Spleen (tissue), 11 donors: ENCODE measurements at regions not wholly inside any gene's neighbourhood (a gene's known extent, or its start where the extent isn't known, plus 50 kb on each side); places are given as distances from the start of the nearest gene placed in this dataset.

Experiments used
- DNase-seq: peaks from one replicate; pipeline ENCODE4 v3.0.0-alpha.2; 2020
- H3K27ac ChIP-seq, 8 donors: fragments of 200-600 bp; sonication (generic) in 7 of 8; 1 replicate in 4 of 8; 2 replicates in 4 of 8; pipeline versions ENCODE4 v1.5.0 to v1.8.0; 2016 to 2021; ENCODE audit warnings: inconsistent platforms in 4 of 8, mild to moderate bottlenecking in 4 of 8, moderate library complexity in 1 of 8
- H3K27me3 ChIP-seq, 7 donors: fragments of 200-600 bp; sonication (generic) in 6 of 7; replicated peaks in 1 of 7; 1 replicate in 4 of 7; 2 replicates in 3 of 7; pipeline versions ENCODE4 v1.5.0 to v1.8.0; 2016 to 2021; ENCODE audit warnings: inconsistent platforms in 3 of 7, mild to moderate bottlenecking in 1 of 7
- H3K36me3 ChIP-seq, 6 donors: fragments of 200-600 bp; sonication (generic) in 5 of 6; 1 replicate in 4 of 6; 2 replicates in 2 of 6; pipeline versions ENCODE4 v1.5.0 to v1.8.0; 2016 to 2021; ENCODE audit warnings: inconsistent platforms in 2 of 6
- H3K4me1 ChIP-seq, 6 donors: fragments of 200-600 bp; sonication (generic) in 5 of 6; 1 replicate in 3 of 6; 2 replicates in 3 of 6; pipeline versions ENCODE4 v1.5.0 to v1.8.0; 2016 to 2021; ENCODE audit warnings: inconsistent platforms in 3 of 6
- H3K4me3 ChIP-seq, 8 donors: fragments of 200-600 bp; sonication (generic) in 7 of 8; 1 replicate in 4 of 8; 2 replicates in 4 of 8; pipeline versions ENCODE4 v1.5.0 to v1.8.0; 2016 to 2021; ENCODE audit warnings: inconsistent platforms in 4 of 8, mild to moderate bottlenecking in 4 of 8, moderate library complexity in 2 of 8
- H3K9me3 ChIP-seq, 8 donors: fragments of 200-600 bp; sonication (generic) in 7 of 8; 1 replicate in 4 of 8; 2 replicates in 4 of 8; pipeline versions ENCODE4 v1.5.0 to v1.8.0; 2016 to 2021; ENCODE audit warnings: inconsistent platforms in 4 of 8
- POLR2A ChIP-seq, 3 donors: fragments of 450-650 bp; IDR thresholded peaks; one replicate each; pipeline ENCODE4 v1.5.1; 2017; ENCODE audit warnings: antibody characterized with exemption in 3 of 3, mild to moderate bottlenecking in 1 of 3
- POLR2AphosphoS5 ChIP-seq, 3 donors: sonication (generic); formaldehyde crosslinking; IDR thresholded peaks; one replicate each; pipeline ENCODE4 v1.5.1; 2017; ENCODE audit warnings: antibody characterized with exemption in 3 of 3
- WGBS, 5 donors: extraction: QIAGEN DNeasy Blood & Tissue Kit in 3 of 5; methylation state at CpG; one replicate each; pipeline versions ENCODE4 v1.1.5 to v1.1.7; 2013 to 2018; 5-methylcytosine and 5-hydroxymethylcytosine counted together
- intact Hi-C: fragments of 100-400 bp; cut with DNase I; formaldehyde crosslinking; loops from one replicate; pipeline ENCODE4 v1.15.0; 2023; ENCODE audit warnings: low total_unique reads
- TF ChIP-seq, protein P1 (sequence below), 11 experiments: fragments of 200-600 bp in 7 of 11; fragments of 450-650 bp in 4 of 11; sonication (generic) in 4 of 11; IDR thresholded peaks in 8 of 11; conservative IDR thresholded peaks in 3 of 11; 1 replicate in 7 of 11; 2 replicates in 4 of 11; pipeline versions ENCODE4 v1.4.0 to v1.8.0; 2016 to 2021; ENCODE audit warnings: antibody characterized with exemption in 11 of 11, inconsistent platforms in 4 of 11, mild to moderate bottlenecking in 1 of 11
- donor health status: healthy with polysubstance abuse.
- donor health status: DM: no; HTN: no; CAD: no; lungs with moderate emphysema.
- donor health status: DM: no; HTN: no; CAD: no.
- donor health status: Bipolar disorder and iron deficiency.
- donor health status: healthy.
- donor health status: DM: no; HTN: no; CAD: no.
- donor health status: DM: yes; HTN: yes; CAD: no.

DNA sequence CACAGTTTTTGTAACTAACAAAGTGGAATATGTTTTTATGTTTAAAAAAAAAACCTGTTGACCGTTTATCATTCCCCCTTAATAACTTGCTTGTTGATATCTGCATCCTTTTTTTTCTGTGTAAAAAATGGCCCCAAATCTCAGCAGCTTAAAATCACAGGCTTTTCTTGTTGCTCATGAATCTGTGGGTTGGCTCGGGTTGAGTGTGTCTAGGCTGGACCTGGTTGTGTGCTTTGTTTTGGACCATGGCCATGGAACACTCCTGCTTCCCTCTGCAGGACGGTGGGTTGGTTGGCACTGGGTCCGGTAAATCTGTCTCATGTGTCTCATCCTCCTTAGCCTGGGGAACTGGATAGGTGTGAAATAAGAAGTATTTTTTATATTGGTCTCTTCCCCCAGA is 139.0 kb upstream of the LINC00305 start:
- WGBS, 5 donors, result 73 to 82% (median 77%) methylated on average over 4 of the region's 4 CpGs

DNA sequence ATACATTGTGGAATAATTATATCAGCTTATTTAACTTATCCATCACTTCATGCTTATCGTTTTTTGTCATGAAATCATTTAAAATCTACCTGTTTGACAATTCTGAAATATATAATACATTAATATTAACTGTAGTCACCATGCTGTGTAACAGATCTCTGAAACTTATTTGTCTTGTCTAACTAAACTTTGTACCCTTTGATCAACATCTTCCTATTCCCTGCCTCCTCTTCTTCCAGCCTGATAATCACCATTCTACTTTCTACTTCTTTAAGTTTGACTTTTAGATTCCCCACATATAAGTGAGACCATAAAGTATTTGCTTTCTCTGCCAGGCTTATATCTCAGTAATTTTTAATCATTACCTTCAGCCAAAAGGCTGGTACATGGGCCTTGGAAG is 134.2 kb upstream of the LINC00305 start:
- no peak overlapping the region for H3K27ac ChIP-seq
- no peaks in the 10 kb centered on the region for H3K27me3 ChIP-seq
- H3K4me3 ChIP-seq, result no peak overlapping the region
- H3K9me3 ChIP-seq, result peaks cover 0 to 21% (median 9%) of the 10 kb centered on the region in 8 donors
- intact Hi-C loops, result no loop called here
- WGBS, 5 donors, result 62 to 80% (median 75%) methylated on average over 1 of the region's 1 CpG
- no peak for TF ChIP-seq POLR2A (IDR thresholded peaks at IDR 0.05)
- no peak for TF ChIP-seq POLR2AphosphoS5 (IDR thresholded peaks at IDR 0.05)
- TF ChIP-seq, protein P1, sequence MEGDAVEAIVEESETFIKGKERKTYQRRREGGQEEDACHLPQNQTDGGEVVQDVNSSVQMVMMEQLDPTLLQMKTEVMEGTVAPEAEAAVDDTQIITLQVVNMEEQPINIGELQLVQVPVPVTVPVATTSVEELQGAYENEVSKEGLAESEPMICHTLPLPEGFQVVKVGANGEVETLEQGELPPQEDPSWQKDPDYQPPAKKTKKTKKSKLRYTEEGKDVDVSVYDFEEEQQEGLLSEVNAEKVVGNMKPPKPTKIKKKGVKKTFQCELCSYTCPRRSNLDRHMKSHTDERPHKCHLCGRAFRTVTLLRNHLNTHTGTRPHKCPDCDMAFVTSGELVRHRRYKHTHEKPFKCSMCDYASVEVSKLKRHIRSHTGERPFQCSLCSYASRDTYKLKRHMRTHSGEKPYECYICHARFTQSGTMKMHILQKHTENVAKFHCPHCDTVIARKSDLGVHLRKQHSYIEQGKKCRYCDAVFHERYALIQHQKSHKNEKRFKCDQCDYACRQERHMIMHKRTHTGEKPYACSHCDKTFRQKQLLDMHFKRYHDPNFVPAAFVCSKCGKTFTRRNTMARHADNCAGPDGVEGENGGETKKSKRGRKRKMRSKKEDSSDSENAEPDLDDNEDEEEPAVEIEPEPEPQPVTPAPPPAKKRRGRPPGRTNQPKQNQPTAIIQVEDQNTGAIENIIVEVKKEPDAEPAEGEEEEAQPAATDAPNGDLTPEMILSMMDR (IDR thresholded peaks at IDR 0.05 in 8 of 11, conservative IDR thresholded peaks at IDR 0.05 in 3 of 11), result no peak
- no peaks in the 10 kb centered on the region for H3K4me1 ChIP-seq
- no peak for DNase-seq
- no peaks in the 10 kb centered on the region for H3K36me3 ChIP-seq

More for the DNA sequence above, 139.0 kb upstream of the LINC00305 start:
- no peak for TF ChIP-seq POLR2A (IDR thresholded peaks at IDR 0.05)
- no peak for TF ChIP-seq POLR2AphosphoS5 (IDR thresholded peaks at IDR 0.05)
- TF ChIP-seq, protein P1 (IDR thresholded peaks at IDR 0.05 in 8 of 11, conservative IDR thresholded peaks at IDR 0.05 in 3 of 11), result no peak
- Histone ChIP-seq H3K4me3 (no peak overlapping the region), H3K36me3 (no peaks in the 10 kb centered on the region), H3K27me3 (no peaks in the 10 kb centered on the region), H3K27ac (no peak overlapping the region), H3K9me3 (peaks cover 0 to 5% (median 0%) of the 10 kb centered on the region in 8 donors), H3K4me1 (no peaks in the 10 kb centered on the region)
- DNase-seq, result no peak
- intact Hi-C loops, result no loop called here

DNA sequence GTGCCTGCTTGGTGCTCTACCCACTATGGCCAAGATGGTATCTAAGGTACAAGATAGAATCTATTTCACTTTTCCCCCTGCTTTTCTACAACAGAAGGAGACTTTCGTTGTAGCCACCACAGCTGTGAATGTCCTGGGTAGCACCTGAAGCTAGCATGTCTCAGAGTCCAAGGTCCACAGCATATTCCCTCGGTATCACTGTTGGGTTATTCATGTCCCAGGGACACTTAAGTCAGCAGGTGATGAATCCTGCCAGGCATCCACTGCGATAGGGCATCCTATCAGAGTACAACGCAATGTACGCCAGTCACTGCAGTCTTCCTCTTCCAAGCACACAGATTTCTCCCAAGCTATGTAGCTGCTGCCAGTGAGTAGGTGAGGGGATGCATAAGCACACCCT is 129.1 kb upstream of the LINC00305 start:
- H3K9me3 ChIP-seq, result peaks cover 0 to 21% (median 9%) of the 10 kb centered on the region in 8 donors
- H3K27me3 ChIP-seq, result no peaks in the 10 kb centered on the region
- DNase-seq, result no peak
- intact Hi-C loops, result no loop called here
- no peak overlapping the region for H3K4me3 ChIP-seq
- WGBS, 5 donors, result 82 to 96% (median 92%) methylated on average over 5 of the region's 5 CpGs
- TF ChIP-seq POLR2AphosphoS5 (IDR thresholded peaks at IDR 0.05) (no peak), POLR2A (IDR thresholded peaks at IDR 0.05) (no peak)
- TF ChIP-seq, protein P1 (IDR thresholded peaks at IDR 0.05 in 8 of 11, conservative IDR thresholded peaks at IDR 0.05 in 3 of 11), result no peak
- peaks cover 0 to 7% (median 0%) of the 10 kb centered on the region in 6 donors for H3K4me1 ChIP-seq
- no peak overlapping the region for H3K27ac ChIP-seq
- no peaks in the 10 kb centered on the region for H3K36me3 ChIP-seq

DNA sequence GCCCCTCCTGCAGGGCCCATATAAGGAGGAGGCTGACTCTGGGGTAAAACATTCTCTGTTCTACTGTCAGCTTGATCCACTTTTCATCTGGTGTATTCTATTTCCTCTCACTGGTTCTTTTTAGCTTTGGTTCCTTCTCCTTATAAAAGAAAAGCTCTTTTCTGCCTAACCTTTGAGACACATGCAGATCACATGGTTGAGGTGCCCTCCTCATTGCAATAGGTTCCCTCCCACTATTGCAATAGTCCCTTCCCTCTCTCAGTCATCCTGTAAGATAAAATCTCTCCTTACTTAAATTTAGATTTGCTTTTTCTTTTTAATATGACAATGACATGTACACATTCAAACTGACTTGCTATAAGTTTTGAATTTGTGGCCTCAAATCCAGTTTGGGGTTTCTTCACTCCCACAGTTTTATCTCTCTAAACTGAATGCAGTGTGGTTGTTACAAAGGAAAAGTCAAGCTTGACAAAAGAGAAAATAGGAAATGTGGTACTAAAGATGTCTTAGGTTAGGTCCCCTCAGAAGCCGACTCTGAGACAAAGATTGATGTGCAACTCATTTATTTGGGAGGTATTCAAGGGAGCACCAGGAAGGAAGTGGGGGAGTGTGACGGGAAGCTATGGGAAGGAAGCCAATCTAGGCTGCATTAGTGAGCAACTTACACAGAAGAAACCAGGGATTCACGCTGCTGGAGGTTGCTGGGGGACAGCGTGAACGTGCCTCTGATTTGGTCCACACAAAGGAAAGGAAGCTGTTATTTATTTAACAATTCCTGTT is 127.6 kb upstream of the LINC00305 start:
- no peak overlapping the region for H3K27ac ChIP-seq
- H3K36me3 ChIP-seq, result no peaks in the 10 kb centered on the region
- TF ChIP-seq, protein P1 (IDR thresholded peaks at IDR 0.05 in 8 of 11, conservative IDR thresholded peaks at IDR 0.05 in 3 of 11), result no peak
- TF ChIP-seq POLR2A (IDR thresholded peaks at IDR 0.05), result no peak
- no peak for TF ChIP-seq POLR2AphosphoS5 (IDR thresholded peaks at IDR 0.05)

More for the DNA sequence above, 127.6 kb upstream of the LINC00305 start:
- intact Hi-C loops, result no loop called here
- Histone ChIP-seq H3K27me3 (no peaks in the 10 kb centered on the region), H3K9me3 (peaks cover 0 to 14% (median 6%) of the 10 kb centered on the region in 8 donors), H3K4me1 (peaks cover 0 to 7% (median 0%) of the 10 kb centered on the region in 6 donors), H3K4me3 (no peak overlapping the region)
- 3 to 18% (median 4%) methylated on average over 5 of the region's 5 CpGs for whole genome bisulfite sequencing, 5 donors
- no peak for DNase-seq
